ENCODE measurements at regions not wholly inside any gene's neighbourhood (a gene's known extent, or its start where the extent isn't known, plus 50 kb on each side); places are given as distances from the start of the nearest gene placed in this dataset.

DNA sequence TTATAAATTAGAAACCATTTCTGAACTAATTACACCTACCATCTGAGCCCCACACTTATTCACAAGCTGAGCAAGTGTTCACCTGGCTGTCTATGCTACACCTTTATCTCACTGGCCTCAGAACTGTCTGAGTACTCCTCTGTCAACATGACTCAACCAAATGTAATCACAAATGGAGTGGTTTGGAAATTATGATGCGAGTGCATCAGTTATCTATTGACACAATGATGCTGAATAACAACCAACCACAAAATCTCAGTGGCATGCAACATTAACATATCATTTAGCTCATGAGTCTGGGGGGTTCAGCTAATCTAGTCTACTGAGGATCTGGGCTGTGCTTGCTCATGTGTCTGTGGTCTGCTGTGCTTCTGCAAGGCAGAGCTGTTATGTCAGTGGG is 184.2 kb upstream of the NXPH2 start:
- TF ChIP-seq, protein P1, sequence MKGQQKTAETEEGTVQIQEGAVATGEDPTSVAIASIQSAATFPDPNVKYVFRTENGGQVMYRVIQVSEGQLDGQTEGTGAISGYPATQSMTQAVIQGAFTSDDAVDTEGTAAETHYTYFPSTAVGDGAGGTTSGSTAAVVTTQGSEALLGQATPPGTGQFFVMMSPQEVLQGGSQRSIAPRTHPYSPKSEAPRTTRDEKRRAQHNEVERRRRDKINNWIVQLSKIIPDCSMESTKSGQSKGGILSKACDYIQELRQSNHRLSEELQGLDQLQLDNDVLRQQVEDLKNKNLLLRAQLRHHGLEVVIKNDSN (IDR thresholded peaks at IDR 0.05) = no peak
- TF ChIP-seq EGR1 (IDR thresholded peaks at IDR 0.05) (no peak), TEAD4 (IDR thresholded peaks at IDR 0.05) (no peak), YY1 (IDR thresholded peaks at IDR 0.05; ENCODE audit: low read depth) (no peak)
- TF ChIP-seq, protein P2, sequence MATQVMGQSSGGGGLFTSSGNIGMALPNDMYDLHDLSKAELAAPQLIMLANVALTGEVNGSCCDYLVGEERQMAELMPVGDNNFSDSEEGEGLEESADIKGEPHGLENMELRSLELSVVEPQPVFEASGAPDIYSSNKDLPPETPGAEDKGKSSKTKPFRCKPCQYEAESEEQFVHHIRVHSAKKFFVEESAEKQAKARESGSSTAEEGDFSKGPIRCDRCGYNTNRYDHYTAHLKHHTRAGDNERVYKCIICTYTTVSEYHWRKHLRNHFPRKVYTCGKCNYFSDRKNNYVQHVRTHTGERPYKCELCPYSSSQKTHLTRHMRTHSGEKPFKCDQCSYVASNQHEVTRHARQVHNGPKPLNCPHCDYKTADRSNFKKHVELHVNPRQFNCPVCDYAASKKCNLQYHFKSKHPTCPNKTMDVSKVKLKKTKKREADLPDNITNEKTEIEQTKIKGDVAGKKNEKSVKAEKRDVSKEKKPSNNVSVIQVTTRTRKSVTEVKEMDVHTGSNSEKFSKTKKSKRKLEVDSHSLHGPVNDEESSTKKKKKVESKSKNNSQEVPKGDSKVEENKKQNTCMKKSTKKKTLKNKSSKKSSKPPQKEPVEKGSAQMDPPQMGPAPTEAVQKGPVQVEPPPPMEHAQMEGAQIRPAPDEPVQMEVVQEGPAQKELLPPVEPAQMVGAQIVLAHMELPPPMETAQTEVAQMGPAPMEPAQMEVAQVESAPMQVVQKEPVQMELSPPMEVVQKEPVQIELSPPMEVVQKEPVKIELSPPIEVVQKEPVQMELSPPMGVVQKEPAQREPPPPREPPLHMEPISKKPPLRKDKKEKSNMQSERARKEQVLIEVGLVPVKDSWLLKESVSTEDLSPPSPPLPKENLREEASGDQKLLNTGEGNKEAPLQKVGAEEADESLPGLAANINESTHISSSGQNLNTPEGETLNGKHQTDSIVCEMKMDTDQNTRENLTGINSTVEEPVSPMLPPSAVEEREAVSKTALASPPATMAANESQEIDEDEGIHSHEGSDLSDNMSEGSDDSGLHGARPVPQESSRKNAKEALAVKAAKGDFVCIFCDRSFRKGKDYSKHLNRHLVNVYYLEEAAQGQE (IDR thresholded peaks at IDR 0.05; ENCODE audit: low read depth) = no peak

DNA sequence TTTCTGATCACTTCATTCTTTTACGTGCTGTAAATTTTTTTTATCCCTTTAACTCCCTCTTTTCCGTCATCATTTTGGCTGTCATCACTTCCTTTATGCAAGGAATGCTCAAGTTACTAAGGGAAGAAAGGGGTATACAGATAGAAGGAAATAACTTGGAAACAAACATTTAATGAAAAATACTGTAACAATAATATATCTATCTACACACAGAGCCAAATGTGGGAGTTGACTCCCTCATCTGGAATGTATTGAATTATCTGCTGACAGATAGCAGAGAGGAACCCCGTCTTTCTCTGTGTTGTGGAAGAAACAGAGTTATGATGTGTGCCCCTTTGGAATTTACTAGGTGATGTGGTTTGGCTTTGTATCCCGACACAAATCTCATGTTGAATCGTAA is 182.5 kb upstream of the NXPH2 start:
- TF ChIP-seq, protein P1 (IDR thresholded peaks at IDR 0.05) = no peak

DNA sequence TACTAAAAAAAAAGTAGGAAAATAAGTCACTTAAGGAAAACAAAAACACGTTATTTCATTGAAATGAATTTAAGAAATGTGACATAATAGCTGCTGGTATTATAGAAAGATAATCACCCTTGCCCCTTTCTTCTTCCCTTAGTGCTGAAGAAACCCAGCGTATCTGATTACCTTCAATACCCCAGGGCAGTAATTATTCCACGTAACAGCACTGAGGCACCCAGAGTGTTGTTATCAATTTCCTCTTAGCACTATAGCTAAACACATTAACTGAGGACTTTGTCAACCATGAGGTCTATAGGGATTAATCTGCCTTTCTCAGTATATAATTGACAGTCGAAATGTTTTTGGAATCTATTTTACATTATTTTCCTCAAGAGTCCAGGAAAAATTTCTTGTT is 180.0 kb upstream of the NXPH2 start:
- TF ChIP-seq EGR1 (IDR thresholded peaks at IDR 0.05) (no peak), EP300 (IDR thresholded peaks at IDR 0.05; ENCODE audit: borderline replicate concordance) (no peak), CEBPB (IDR thresholded peaks at IDR 0.05) (no peak), TEAD4 (IDR thresholded peaks at IDR 0.05) (no peak), CREB1 (IDR thresholded peaks at IDR 0.05; ENCODE audit: low read depth) (no peak), YY1 (IDR thresholded peaks at IDR 0.05; ENCODE audit: low read depth) (no peak)
- TF ChIP-seq, protein P2 (IDR thresholded peaks at IDR 0.05; ENCODE audit: low read depth) = no peak

DNA sequence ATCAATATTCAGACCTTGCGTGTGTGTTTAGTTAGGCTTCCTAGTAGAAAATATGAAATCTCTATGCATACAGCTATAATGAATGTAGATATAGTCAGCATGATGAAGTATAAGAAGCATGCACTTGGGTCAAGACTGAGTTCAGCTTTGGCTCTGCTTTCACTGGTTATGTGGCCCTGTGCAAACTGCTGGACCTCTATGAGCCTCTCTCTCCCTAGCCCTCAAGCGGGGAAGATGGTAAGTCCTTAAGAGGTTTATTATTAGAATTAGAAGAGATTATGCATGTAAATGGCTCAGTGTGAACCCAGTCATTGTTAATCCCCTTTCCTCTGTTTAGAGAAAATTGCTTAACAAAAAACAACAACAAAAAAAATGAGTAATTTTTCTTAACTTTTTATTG is 178.8 kb upstream of the NXPH2 start:
- no peak for TF ChIP-seq YY1 (IDR thresholded peaks at IDR 0.05; ENCODE audit: low read depth)

DNA sequence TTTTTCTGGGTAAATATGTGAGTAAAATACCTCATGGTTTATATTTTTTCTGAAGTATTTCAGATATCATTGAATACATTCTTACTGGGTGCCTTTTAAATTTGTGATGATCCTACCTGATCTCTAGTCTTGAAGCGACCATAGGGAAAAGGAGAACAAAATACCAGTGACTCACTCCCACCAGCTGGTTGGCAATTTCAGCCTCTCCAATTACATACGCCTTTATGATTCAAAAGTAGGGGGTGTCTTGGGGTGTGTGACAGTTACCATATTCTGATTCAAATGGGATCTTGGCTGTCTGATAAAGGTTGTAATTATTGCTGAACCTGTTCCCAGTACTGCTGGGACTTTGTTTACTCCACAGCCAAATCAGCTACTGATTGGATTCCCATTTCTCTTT is 175.9 kb upstream of the NXPH2 start:
- TF ChIP-seq, protein P2 (IDR thresholded peaks at IDR 0.05; ENCODE audit: low read depth) = no peak
- TF ChIP-seq EP300 (IDR thresholded peaks at IDR 0.05; ENCODE audit: borderline replicate concordance) = no peak
- no peak for TF ChIP-seq ZBTB7A (IDR thresholded peaks at IDR 0.05; ENCODE audit: low read depth)
- TF ChIP-seq, protein P1 (IDR thresholded peaks at IDR 0.05) = no peak
- TF ChIP-seq FOXM1 (IDR thresholded peaks at IDR 0.05; ENCODE audit: borderline replicate concordance, low read depth) = no peak
- TF ChIP-seq RAD21 (IDR thresholded peaks at IDR 0.05; ENCODE audit: low read depth) = no peak
- TF ChIP-seq, protein P3, sequence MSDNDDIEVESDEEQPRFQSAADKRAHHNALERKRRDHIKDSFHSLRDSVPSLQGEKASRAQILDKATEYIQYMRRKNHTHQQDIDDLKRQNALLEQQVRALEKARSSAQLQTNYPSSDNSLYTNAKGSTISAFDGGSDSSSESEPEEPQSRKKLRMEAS (IDR thresholded peaks at IDR 0.05) = no peak
- TF ChIP-seq NFIC (IDR thresholded peaks at IDR 0.05) = no peak
- no peak for TF ChIP-seq TCF12 (IDR thresholded peaks at IDR 0.05; ENCODE audit: low read depth)
- TF ChIP-seq EGR1 (IDR thresholded peaks at IDR 0.05) = no peak
- TF ChIP-seq TEAD4 (IDR thresholded peaks at IDR 0.05) = no peak

DNA sequence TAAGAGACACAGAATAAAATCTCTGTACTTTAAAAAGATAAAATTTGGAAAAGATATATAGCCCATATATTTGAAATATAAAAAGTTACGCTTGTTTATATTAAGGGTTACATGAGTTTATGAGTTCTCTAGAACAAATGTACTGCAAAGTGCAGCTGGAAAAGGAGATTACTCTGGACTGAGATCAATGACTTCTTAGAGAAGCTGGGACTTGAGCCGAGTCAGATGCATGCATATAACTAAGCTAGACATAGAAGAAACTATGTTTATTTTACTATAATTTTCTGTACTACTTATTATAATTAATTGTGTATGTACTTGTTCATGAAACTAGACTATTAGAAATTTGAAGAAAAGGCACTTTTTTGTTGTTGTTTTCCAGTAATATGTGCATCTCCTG is 170.3 kb upstream of the NXPH2 start:
- TF ChIP-seq, protein P1 (IDR thresholded peaks at IDR 0.05) = no peak
- TF ChIP-seq TAF1 (IDR thresholded peaks at IDR 0.05; ENCODE audit: low read depth) = no peak
- TF ChIP-seq YY1 (IDR thresholded peaks at IDR 0.05; ENCODE audit: low read depth) = no peak
- TF ChIP-seq EGR1 (IDR thresholded peaks at IDR 0.05) = no peak
- TF ChIP-seq EP300 (IDR thresholded peaks at IDR 0.05; ENCODE audit: borderline replicate concordance) = no peak
- TF ChIP-seq CREB1 (IDR thresholded peaks at IDR 0.05; ENCODE audit: low read depth) = no peak
- TF ChIP-seq ZBTB7A (IDR thresholded peaks at IDR 0.05; ENCODE audit: low read depth) = no peak
- TF ChIP-seq TCF12 (IDR thresholded peaks at IDR 0.05; ENCODE audit: low read depth) = no peak
- no peak for TF ChIP-seq FOXM1 (IDR thresholded peaks at IDR 0.05; ENCODE audit: borderline replicate concordance, low read depth)
- TF ChIP-seq RAD21 (IDR thresholded peaks at IDR 0.05; ENCODE audit: low read depth) = no peak
- TF ChIP-seq, protein P2 (IDR thresholded peaks at IDR 0.05; ENCODE audit: low read depth) = no peak
- TF ChIP-seq, protein P3 (IDR thresholded peaks at IDR 0.05) = no peak
- TF ChIP-seq NFIC (IDR thresholded peaks at IDR 0.05) = no peak
- TF ChIP-seq TEAD4 (IDR thresholded peaks at IDR 0.05) = no peak
- no peak for TF ChIP-seq CEBPB (IDR thresholded peaks at IDR 0.05)

All from Ishikawa (cell line).